ENCODE measurements at regions not wholly inside any gene's neighbourhood (a gene's known extent, or its start where the extent isn't known, plus 50 kb on each side); places are given as distances from the start of the nearest gene placed in this dataset.

- H3K27ac ChIP-seq, result no peak overlapping the region
- H3K27me3 ChIP-seq, result no peaks in the 10 kb centered on the region
- H3K4me1 ChIP-seq, result no peaks in the 10 kb centered on the region
- no peak for DNase-seq
- no peaks in the 10 kb centered on the region for H3K9me3 ChIP-seq
- no peak for TF ChIP-seq POLR2A (IDR thresholded peaks at IDR 0.05)
- TF ChIP-seq CTCF (IDR thresholded peaks at IDR 0.05), result no peak
- H3K4me3 ChIP-seq, result no peak overlapping the region
- H3K36me3 ChIP-seq, result no peaks in the 10 kb centered on the region
These were observed 84.0 kb downstream of the DACT1 start for GRCh38 chr14:58721723-58722122.

GRCh38 chr14:58722441-58722840 lies 84.7 kb downstream of the DACT1 start:
- H3K36me3 ChIP-seq, result no peaks in the 10 kb centered on the region
- H3K4me1 ChIP-seq, result no peaks in the 10 kb centered on the region
- no peaks in the 10 kb centered on the region for H3K9me3 ChIP-seq
- H3K27me3 ChIP-seq, result no peaks in the 10 kb centered on the region
- no peak overlapping the region for H3K4me3 ChIP-seq
- H3K27ac ChIP-seq, result no peak overlapping the region
- DNase-seq, result no peak
- no peak for TF ChIP-seq POLR2A (IDR thresholded peaks at IDR 0.05)
- no peak for TF ChIP-seq CTCF (IDR thresholded peaks at IDR 0.05)

DNA sequence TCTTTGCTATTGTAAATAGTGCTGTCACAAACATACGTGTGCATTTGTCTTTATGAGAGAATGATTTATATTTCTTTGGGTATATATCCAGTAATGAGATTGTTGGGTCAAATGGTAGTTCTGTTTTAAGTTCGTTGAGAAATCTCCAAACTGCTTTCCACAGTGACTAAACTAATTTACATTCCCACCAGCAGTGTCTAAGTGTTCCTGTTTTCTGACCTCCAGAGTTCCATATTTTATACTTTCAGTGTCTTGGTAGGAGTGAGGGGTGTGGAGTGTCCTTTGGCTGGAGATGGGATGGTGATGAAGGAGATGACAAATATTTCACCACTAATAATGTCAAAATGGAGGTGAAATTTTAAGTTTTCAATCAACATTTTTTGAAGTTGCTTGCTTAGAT lies 86.4 kb downstream of the DACT1 start:
- Histone ChIP-seq H3K36me3 (no peaks in the 10 kb centered on the region), H3K9me3 (no peaks in the 10 kb centered on the region), H3K27ac (no peak overlapping the region), H3K4me3 (no peak overlapping the region), H3K4me1 (no peaks in the 10 kb centered on the region), H3K27me3 (no peaks in the 10 kb centered on the region)
- TF ChIP-seq POLR2A (IDR thresholded peaks at IDR 0.05), result no peak
- no peak for TF ChIP-seq CTCF (IDR thresholded peaks at IDR 0.05)
- no peak for DNase-seq

- no peak overlapping the region for H3K4me3 ChIP-seq
- H3K27me3 ChIP-seq, result no peaks in the 10 kb centered on the region
- no peak for DNase-seq
- no peaks in the 10 kb centered on the region for H3K9me3 ChIP-seq
- H3K27ac ChIP-seq, result no peak overlapping the region
- H3K36me3 ChIP-seq, result no peaks in the 10 kb centered on the region
- TF ChIP-seq POLR2A (IDR thresholded peaks at IDR 0.05), result no peak
- TF ChIP-seq CTCF (IDR thresholded peaks at IDR 0.05), result no peak
- no peaks in the 10 kb centered on the region for H3K4me1 ChIP-seq
These were observed 86.9 kb downstream of the DACT1 start for GRCh38 chr14:58724702-58725101.

GRCh38 chr14:58725226-58725625 lies 87.5 kb downstream of the DACT1 start:
- DNase-seq, result no peak
- no peaks in the 10 kb centered on the region for H3K9me3 ChIP-seq
- no peaks in the 10 kb centered on the region for H3K36me3 ChIP-seq
- H3K4me3 ChIP-seq, result no peak overlapping the region
- no peaks in the 10 kb centered on the region for H3K4me1 ChIP-seq
- TF ChIP-seq CTCF (IDR thresholded peaks at IDR 0.05) (no peak), POLR2A (IDR thresholded peaks at IDR 0.05) (no peak)
- H3K27me3 ChIP-seq, result no peaks in the 10 kb centered on the region
- no peak overlapping the region for H3K27ac ChIP-seq

- H3K36me3 ChIP-seq, result no peaks in the 10 kb centered on the region
- H3K4me3 ChIP-seq, result no peak overlapping the region
- H3K27me3 ChIP-seq, result no peaks in the 10 kb centered on the region
- H3K4me1 ChIP-seq, result no peaks in the 10 kb centered on the region
- no peak for TF ChIP-seq POLR2A (IDR thresholded peaks at IDR 0.05)
- no peak for TF ChIP-seq CTCF (IDR thresholded peaks at IDR 0.05)
- no peak for DNase-seq
- no peak overlapping the region for H3K27ac ChIP-seq
- no peaks in the 10 kb centered on the region for H3K9me3 ChIP-seq
These were observed 88.1 kb downstream of the DACT1 start for GRCh38 chr14:58725871-58726270.

All from Peyer's patch (tissue), 4 donors.